Putamen (tissue), 1 donor: ENCODE measurements at regions not wholly inside any gene's neighbourhood (a gene's known extent, or its start where the extent isn't known, plus 50 kb on each side); places are given as distances from the start of the nearest gene placed in this dataset.

ENCODE experiments used
- DNase-seq: peaks from one replicate; pipeline ENCODE4 v3.0.0-alpha.2; 2016; ENCODE audit warnings: low spot score

- DNase-seq = no peak
Measured at GRCh38 chr9:107210775-107211174, 72.3 kb upstream of the RAD23B start.

DNA sequence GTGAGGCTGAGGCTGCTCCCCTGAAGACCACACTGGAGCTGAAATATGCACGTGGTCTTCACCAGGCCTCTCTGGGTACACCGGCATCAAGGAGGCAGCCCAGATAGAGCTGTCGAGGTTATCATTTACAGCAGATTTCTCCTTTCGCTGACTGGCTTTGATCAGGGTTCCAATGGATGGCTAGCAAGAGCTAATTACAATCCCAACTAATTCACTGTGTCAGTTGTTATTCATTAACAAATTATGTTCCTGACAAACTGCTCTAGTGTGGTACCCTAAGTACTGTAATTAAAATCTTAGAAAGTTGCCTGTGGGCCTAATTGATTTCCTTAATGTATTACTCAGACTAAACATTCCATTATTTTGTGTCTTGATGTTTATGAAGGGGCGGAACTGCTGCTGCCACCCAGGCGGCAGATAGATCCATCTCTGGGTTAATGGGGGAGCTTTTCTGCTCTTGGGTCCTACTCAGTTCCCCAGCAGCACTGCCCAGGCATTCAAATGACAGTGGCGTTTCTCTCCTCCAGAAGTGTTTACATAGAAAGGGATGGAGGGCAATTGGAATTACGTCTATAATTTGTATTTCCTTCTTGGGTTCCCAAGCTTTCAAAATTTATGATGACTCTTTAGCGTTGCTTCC lies 71.7 kb upstream of the RAD23B start:
- no peak for DNase-seq

DNA sequence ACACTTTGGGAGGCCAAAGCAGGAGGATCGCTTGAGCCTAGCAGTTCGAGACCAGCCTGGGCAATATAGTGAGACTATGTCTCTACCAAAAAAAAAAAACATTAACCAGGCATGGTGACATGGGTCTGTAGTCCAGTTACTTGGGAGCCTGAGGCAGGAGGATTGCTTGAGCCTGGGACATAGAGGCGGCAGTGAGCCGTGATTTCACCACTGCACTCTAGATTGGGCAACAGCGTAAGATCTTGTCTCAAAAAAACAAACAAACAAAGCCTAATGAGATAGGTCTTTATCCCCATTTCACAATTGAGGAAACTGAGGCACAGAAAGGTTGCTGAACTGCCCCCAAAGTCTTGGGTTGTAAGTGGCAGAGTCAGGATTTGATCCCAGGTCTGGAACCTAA lies 70.5 kb upstream of the RAD23B start:
- no peak for DNase-seq

GRCh38 chr9:107213080-107213479 lies 70.0 kb upstream of the RAD23B start:
- no peak for DNase-seq

DNA sequence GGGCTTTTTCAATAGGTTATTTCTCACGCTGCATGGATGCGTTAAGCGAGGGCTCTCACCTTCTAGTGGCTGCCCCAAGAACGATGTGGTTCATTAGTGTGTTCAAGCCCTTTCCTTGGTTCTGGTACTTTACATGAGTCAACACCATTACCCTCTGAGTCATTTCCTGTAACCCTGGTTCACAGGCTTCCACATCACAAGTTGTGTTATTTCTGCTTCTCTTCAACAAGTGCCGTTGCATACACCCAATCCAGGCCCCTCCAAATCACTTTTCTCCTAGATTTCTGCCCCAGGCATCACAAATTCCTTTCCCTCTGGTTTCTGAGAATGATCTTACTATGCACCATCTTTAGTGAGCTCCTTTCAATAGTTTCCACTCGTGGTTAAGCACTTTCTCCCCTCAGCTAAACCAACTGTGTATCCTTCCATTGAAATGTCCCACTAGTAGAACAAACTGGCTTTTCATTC lies 69.5 kb upstream of the RAD23B start:
- no peak for DNase-seq

- DNase-seq = no peak
Measured at GRCh38 chr9:107214381-107214780, 68.7 kb upstream of the RAD23B start.

- DNase-seq = no peak
Measured at GRCh38 chr9:107214915-107215314, 68.2 kb upstream of the RAD23B start.

DNA sequence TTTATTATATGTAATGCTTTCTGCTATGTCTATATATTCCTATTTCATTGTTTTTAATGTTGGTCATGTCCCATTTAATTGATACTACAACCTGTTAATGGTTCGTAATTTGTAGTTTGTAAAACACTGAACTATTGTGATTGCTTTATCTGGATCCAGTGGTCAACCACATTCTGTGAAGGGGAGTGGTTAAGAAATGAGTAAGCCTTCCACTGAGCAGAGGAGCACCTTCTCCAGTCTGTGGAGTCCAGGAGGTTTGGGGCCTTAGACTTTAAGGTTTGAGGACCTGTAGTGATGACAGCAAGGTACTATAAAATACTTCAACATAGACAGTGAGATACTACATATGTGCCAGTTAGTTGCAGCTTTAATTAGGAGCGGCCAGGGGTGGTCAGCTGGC lies 67.7 kb upstream of the RAD23B start:
- DNase-seq = no peak

DNA sequence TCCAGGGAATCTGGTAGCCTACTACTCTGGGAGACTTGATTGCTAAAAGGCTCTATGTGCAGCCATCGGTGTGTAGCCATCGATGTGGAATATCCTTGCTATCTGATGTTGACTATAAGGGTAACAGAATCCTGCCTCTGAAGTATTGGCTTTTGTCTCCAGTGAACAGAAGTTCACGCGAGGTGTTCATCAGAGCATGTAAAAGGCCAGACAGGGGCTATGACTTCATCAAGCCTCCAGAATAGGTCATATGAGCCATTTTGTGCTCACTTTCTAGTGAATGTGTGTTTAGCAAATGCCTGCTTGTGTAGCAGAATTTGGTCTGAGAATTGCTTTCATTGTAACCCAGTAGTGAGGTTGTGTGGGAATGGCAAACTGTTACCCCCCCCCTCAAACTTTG lies 66.8 kb upstream of the RAD23B start:
- no peak for DNase-seq

GRCh38 chr9:107218829-107219485 lies 64.1 kb upstream of the RAD23B start:
- no peak for DNase-seq

DNA sequence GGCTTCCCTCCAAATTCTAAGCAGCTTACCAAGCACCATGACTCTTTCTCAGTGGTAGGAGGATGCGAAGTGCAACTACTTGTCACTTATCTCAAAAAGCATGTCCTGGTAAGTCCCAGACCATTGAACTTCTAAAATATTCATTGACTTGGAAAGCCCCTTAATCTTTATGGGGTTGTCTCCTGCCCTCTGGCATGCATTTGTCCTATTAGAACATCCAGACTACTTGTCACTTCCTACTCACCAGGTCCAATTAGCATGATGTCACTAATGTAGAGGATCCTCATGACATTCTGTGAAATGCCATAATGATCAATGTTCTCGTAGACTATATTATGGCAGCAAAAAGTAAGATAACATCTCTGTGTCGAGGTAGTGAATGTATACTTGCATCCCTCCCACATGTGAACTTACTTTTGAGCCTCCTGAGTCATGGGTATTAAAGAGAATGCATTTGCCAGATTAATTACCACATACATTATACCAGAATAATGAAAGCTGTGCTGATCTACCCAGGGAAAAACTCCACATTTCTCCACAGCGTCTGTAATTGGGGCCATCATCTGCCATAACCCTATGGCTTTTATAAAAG lies 63.5 kb upstream of the RAD23B start:
- no peak for DNase-seq

DNA sequence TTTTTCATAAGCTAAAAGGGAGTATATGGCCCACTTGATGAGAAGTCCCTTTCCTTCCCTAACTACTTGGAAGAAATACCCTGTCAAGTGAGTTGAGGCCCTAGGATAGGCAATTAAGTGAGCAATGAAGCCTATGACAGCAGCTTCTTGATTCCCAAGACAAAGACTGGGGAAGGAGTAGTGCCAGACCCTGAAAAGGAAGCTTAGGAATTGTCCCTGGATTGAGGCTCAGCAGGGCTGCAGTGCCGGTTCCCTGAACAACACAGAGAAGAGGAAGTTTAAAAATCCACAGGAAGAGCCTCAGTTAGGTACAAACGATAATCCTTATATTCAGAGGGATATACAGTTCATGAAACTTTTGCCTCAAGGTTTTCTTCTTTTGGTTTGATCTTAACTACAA lies 61.8 kb upstream of the RAD23B start:
- DNase-seq = no peak

GRCh38 chr9:107222020-107222522 lies 61.0 kb upstream of the RAD23B start:
- no peak for DNase-seq

- DNase-seq = no peak
Measured at GRCh38 chr9:107223381-107223780, 59.7 kb upstream of the RAD23B start.

- DNase-seq = no peak
Measured at GRCh38 chr9:107224252-107224651, 58.8 kb upstream of the RAD23B start.

- no peak for DNase-seq
Measured at GRCh38 chr9:107226421-107226820, 56.7 kb upstream of the RAD23B start.

- DNase-seq = no peak
Measured at GRCh38 chr9:107227774-107228173, 55.3 kb upstream of the RAD23B start.

DNA sequence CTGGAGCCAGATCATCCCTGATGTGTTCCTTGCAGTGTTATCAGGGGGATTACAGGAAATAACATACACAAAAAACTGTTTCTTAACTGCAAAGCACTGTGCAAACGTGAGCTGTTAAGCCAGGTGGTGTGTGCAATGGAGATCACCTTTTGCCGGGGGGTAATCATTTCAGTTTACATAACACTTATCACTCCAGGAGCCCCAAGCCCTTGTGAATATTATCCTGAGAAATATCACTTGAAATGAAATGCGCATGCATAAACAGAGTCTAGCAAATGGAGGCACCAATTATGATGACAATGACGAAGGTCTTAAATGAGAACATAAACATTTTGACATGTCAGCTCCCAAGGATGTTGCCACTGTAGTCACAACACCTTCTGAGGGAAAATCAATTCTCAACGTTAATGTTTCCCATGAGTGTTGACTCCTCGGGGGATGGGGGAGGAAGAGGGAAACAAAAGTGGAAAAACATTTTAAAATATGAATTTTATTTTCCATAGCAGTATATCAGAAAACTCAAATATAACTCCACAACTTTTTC lies 54.5 kb upstream of the RAD23B start:
- no peak for DNase-seq

DNA sequence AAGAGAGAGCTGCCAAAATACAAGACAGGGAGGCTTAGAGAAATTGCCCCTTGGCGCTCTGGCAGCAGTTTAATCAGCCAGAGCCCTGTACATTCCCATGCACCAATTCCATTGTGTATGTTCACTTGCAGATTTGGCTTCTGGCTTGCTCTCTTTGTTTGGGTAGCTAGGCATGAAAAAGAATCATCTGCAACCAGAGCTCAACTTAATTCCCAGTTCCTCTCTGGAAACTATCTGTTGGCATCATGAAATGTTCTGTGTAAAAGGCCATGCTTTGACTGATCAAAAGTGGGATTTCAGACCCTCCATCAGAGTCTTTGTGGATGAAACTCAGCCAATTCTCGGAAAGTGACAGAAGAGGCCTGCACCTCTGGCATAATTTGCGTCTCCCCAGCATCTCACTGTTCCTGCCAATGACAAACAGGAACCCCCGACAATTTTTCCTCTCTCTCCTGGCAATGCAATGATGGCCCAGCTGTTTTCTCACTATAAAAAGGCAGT lies 53.8 kb upstream of the RAD23B start:
- DNase-seq = no peak
